ENCODE measurements at regions not wholly inside any gene's neighbourhood (a gene's known extent, or its start where the extent isn't known, plus 50 kb on each side); places are given as distances from the start of the nearest gene placed in this dataset.

DNA sequence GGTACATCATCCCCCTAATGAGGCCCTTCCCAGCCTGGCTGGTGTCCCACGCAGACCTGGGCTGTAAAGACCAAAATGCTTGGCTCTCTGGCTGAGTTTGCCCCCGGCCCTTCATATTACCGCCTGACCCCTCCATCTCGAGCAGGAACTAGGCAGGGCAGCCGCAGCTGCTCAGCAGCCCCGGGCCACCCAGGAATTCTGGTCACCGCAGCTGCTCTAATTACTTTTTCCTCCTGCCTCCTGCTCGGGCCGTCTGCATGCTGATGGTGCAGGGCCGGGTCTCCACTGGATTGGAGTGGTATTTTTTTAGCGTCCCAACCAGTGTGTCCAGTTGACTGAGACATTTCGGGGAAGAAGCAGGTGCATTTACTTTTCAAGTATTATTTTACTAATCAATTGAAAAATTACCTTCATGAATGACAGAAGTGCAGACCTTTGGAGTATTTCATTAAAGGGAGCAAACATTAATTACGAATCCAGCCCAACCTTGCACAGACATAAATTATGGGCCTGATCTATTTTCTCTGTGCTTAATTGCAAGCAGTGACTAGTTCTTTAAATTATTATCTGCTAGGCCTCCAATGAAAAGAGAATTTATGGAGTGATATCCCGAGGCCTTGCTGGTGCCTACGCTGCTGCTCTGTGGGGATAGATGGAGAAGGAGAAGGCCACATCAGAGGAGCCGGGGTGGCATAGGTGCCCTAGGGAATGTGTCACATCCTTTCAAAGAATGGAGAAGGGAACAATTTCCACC is 176.2 kb downstream of the CYLD start:
- H3K4me3 ChIP-seq: no peak overlapping the region
- intact Hi-C loops (cut with micrococcal nuclease): no loop called here
- H3K4me1 ChIP-seq: no peaks in the 10 kb centered on the region
- no peak overlapping the region for H3K27ac ChIP-seq (replicated peaks)
- H3K36me3 ChIP-seq: no peaks in the 10 kb centered on the region
- peaks cover 71% of the 10 kb centered on the region for H3K27me3 ChIP-seq (ENCODE audit: low read depth)
- DNase-seq: no peak
- H3K9me3 ChIP-seq (replicated peaks): no peaks in the 10 kb centered on the region
- no peak for TF ChIP-seq CTCF (IDR thresholded peaks at IDR 0.05; ENCODE audit: borderline replicate concordance)

DNA sequence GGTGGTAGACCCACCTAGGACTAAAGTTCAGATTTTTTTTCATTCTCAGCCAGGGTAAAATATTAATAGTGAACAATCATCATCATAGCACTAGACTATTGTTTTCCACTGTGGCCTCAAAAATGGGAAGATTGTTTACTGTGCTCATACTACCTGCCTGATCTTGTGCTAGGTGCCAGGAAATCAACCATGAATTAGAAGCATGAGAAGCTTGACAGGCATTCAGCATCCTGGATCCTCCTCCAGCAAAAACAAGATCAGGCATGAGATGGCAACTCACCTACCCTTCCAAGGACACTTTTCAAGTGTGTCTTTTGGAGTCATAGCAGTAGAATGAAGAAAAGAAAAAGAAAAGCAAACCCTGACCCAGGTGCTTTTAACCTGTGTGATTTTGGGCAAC is 174.2 kb downstream of the CYLD start:
- H3K4me1 ChIP-seq: no peaks in the 10 kb centered on the region
- no peak overlapping the region for H3K4me3 ChIP-seq
- H3K36me3 ChIP-seq: no peaks in the 10 kb centered on the region
- DNase-seq: no peak
- no peak overlapping the region for H3K27ac ChIP-seq (replicated peaks)
- intact Hi-C loops (cut with micrococcal nuclease): no loop called here
- TF ChIP-seq CTCF (IDR thresholded peaks at IDR 0.05; ENCODE audit: borderline replicate concordance): no peak
- no peaks in the 10 kb centered on the region for H3K9me3 ChIP-seq (replicated peaks)
- H3K27me3 ChIP-seq (ENCODE audit: low read depth): peaks cover 63% of the 10 kb centered on the region

DNA sequence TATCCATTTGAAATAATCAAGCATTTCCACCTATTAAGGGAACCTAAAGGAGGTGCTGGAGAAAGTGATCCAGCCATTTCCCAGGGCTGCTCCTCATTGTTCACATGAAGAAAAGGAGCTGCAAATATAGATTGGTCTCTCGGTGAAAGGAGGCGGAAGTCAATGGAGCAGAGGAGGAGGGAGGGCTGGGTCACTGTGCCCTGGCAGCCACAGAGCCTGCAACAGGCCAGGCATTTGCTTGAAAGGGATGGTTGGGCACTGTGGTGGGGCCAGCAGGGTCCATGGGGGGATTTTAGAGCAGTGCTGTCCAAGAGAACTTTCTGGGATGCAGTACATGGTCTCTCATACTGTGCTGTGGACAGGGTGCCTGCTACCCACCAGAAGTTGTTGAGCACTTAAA is 173.2 kb downstream of the CYLD start:
- H3K27me3 ChIP-seq (ENCODE audit: low read depth): peaks cover 61% of the 10 kb centered on the region
- intact Hi-C loops (cut with micrococcal nuclease): no loop called here
- H3K4me3 ChIP-seq: no peak overlapping the region
- no peaks in the 10 kb centered on the region for H3K36me3 ChIP-seq
- H3K4me1 ChIP-seq: no peaks in the 10 kb centered on the region
- no peak for TF ChIP-seq CTCF (IDR thresholded peaks at IDR 0.05; ENCODE audit: borderline replicate concordance)
- DNase-seq: no peak
- no peaks in the 10 kb centered on the region for H3K9me3 ChIP-seq (replicated peaks)
- no peak overlapping the region for H3K27ac ChIP-seq (replicated peaks)

DNA sequence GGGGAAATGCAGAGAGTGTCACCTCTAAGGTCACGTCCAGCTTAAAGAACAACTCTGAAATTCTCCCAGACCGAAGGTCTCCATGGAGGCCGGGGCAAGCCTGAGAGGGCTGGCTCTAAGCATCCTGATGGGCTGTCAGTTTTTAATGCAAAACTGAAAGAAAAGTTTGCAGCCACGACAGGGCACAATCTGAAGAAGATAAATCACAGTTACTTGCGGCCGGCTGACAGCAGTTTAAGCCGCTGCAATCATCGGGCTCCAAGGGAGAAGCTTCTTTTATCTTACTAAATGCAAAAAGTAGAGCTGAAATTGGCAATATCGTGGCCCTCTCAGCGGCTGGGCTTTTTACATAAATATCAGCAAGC is 168.8 kb downstream of the CYLD start:
- Histone ChIP-seq H3K36me3 (no peaks in the 10 kb centered on the region), H3K4me3 (no peak overlapping the region), H3K27me3 (ENCODE audit: low read depth) (peaks cover 41% of the 10 kb centered on the region), H3K27ac (replicated peaks) (no peak overlapping the region), H3K9me3 (replicated peaks) (no peaks in the 10 kb centered on the region), H3K4me1 (no peaks in the 10 kb centered on the region)
- TF ChIP-seq CTCF (IDR thresholded peaks at IDR 0.05; ENCODE audit: borderline replicate concordance): no peak
- DNase-seq: no peak
- intact Hi-C loops (cut with micrococcal nuclease): no loop called here

DNA sequence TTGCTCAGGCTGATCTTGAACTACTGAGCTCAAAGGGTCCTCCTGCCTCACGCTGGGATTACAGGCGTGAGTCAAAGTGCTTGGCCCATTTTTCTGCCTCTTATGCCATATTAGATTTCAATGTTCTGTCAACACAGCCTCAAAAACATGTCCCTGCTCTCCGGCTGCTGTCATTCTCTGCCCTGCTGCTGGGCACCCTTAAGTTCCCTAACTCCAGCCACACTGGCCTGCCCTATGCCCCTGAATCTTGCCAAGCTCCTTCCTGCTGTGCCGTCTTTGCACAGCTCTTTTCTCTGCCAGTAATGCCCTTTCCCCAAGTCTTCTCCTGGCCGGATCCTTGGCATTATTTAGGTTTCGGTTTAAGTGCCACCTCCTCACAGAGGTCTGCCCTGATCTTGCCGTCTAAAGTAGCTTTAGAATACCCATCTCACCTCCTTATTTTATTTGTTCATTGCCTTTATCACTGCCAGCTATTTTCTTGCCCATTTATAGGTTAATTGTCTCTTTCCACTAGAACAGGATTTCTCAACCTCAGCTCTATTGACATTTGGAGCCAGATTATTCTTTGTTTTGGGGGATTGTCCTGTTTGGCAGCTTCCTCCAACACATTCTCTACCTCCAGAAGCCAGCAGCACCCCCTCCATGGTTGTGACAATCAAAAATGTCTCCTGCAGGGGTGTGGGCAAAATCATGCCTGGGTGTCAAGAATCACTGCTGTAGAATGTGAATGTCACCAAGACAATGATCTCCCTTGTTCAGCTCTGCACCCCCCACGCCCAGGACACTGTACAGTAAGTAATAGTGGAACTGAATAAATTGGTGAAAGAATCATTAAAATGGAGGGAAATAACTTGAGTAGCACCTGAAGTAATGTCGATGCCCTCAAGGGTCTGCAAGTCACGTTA is 168.2 kb downstream of the CYLD start:
- no peak for TF ChIP-seq CTCF (IDR thresholded peaks at IDR 0.05; ENCODE audit: borderline replicate concordance)
- intact Hi-C loops (cut with micrococcal nuclease): no loop called here
- Histone ChIP-seq H3K27ac (replicated peaks) (no peak overlapping the region), H3K4me1 (no peaks in the 10 kb centered on the region), H3K4me3 (no peak overlapping the region), H3K27me3 (ENCODE audit: low read depth) (peaks cover 40% of the 10 kb centered on the region), H3K36me3 (no peaks in the 10 kb centered on the region), H3K9me3 (replicated peaks) (no peaks in the 10 kb centered on the region)
- no peak for DNase-seq

Data from left ventricle myocardium inferior (tissue), 1 donor.